ENCODE measurements at regions not wholly inside any gene's neighbourhood (a gene's known extent, or its start where the extent isn't known, plus 50 kb on each side); places are given as distances from the start of the nearest gene placed in this dataset.

GRCh38 chr1:30268923-30269666 is 454.3 kb downstream of the MATN1 start:
- Histone ChIP-seq H3K4me3 (no peak overlapping the region), H3K36me3 (no peaks in the 10 kb centered on the region), H3K27ac (no peak overlapping the region), H3K4me1 (no peaks in the 10 kb centered on the region), H3K9me3 (no peaks in the 10 kb centered on the region), H3K27me3 (no peaks in the 10 kb centered on the region)
- in situ Hi-C loops (cut with MboI; ENCODE audit: low sequenced_read_pairs in 4 of 4) (no loop called here), intact Hi-C loops (cut with DNase I; ENCODE audit: low total_unique reads) (no loop called here)
- TF ChIP-seq POLR2A (IDR thresholded peaks at IDR 0.05) = no peak
- TF ChIP-seq, protein P1, sequence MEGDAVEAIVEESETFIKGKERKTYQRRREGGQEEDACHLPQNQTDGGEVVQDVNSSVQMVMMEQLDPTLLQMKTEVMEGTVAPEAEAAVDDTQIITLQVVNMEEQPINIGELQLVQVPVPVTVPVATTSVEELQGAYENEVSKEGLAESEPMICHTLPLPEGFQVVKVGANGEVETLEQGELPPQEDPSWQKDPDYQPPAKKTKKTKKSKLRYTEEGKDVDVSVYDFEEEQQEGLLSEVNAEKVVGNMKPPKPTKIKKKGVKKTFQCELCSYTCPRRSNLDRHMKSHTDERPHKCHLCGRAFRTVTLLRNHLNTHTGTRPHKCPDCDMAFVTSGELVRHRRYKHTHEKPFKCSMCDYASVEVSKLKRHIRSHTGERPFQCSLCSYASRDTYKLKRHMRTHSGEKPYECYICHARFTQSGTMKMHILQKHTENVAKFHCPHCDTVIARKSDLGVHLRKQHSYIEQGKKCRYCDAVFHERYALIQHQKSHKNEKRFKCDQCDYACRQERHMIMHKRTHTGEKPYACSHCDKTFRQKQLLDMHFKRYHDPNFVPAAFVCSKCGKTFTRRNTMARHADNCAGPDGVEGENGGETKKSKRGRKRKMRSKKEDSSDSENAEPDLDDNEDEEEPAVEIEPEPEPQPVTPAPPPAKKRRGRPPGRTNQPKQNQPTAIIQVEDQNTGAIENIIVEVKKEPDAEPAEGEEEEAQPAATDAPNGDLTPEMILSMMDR (IDR thresholded peaks at IDR 0.05 in 4 of 5, conservative IDR thresholded peaks at IDR 0.05 in 1 of 5) = no peak
- ATAC-seq (no peak), DNase-seq (no peak)

- no peak for TF ChIP-seq POLR2A (IDR thresholded peaks at IDR 0.05)
- TF ChIP-seq, protein P1 (IDR thresholded peaks at IDR 0.05 in 4 of 5, conservative IDR thresholded peaks at IDR 0.05 in 1 of 5) = no peak
- Histone ChIP-seq H3K27ac (no peak overlapping the region), H3K36me3 (no peaks in the 10 kb centered on the region), H3K4me3 (no peak overlapping the region), H3K9me3 (no peaks in the 10 kb centered on the region), H3K4me1 (no peaks in the 10 kb centered on the region), H3K27me3 (no peaks in the 10 kb centered on the region)
- intact Hi-C loops (cut with DNase I; ENCODE audit: low total_unique reads) = no loop called here
- DNase-seq = no peak
- in situ Hi-C loops (cut with MboI; ENCODE audit: low sequenced_read_pairs in 4 of 4) = no loop called here
- no peak for ATAC-seq
Measured at GRCh38 chr1:30267856-30268255, 455.5 kb downstream of the MATN1 start.

- no peak overlapping the region for H3K27ac ChIP-seq
- in situ Hi-C loops (cut with MboI; ENCODE audit: low sequenced_read_pairs in 4 of 4) = no loop called here
- H3K4me1 ChIP-seq = no peaks in the 10 kb centered on the region
- no peaks in the 10 kb centered on the region for H3K27me3 ChIP-seq
- no peaks in the 10 kb centered on the region for H3K36me3 ChIP-seq
- DNase-seq (no peak), ATAC-seq (no peak)
- no peaks in the 10 kb centered on the region for H3K9me3 ChIP-seq
- H3K4me3 ChIP-seq = no peak overlapping the region
- no peak for TF ChIP-seq POLR2A (IDR thresholded peaks at IDR 0.05)
- TF ChIP-seq, protein P1 (IDR thresholded peaks at IDR 0.05 in 4 of 5, conservative IDR thresholded peaks at IDR 0.05 in 1 of 5) = no peak
- intact Hi-C loops (cut with DNase I; ENCODE audit: low total_unique reads) = no loop called here
Measured at GRCh38 chr1:30267046-30267445, 456.3 kb downstream of the MATN1 start.

GRCh38 chr1:30265127-30266070 is 458.0 kb downstream of the MATN1 start:
- intact Hi-C loops (cut with DNase I; ENCODE audit: low total_unique reads) = no loop called here
- H3K4me3 ChIP-seq = no peak overlapping the region
- H3K27ac ChIP-seq = no peak overlapping the region
- no peak for ATAC-seq
- TF ChIP-seq, protein P1 (IDR thresholded peaks at IDR 0.05 in 4 of 5, conservative IDR thresholded peaks at IDR 0.05 in 1 of 5) = no peak
- TF ChIP-seq POLR2A (IDR thresholded peaks at IDR 0.05) = no peak
- in situ Hi-C loops (cut with MboI; ENCODE audit: low sequenced_read_pairs in 4 of 4) = no loop called here
- DNase-seq = no peak
- no peaks in the 10 kb centered on the region for H3K9me3 ChIP-seq
- no peaks in the 10 kb centered on the region for H3K4me1 ChIP-seq
- peaks cover 0 to under 1% (median 0%) of the 10 kb centered on the region in 3 donors for H3K27me3 ChIP-seq
- H3K36me3 ChIP-seq = no peaks in the 10 kb centered on the region

All from gastrocnemius medialis (tissue), 4 donors.